Calu3 (cell line): ENCODE measurements at regions not wholly inside any gene's neighbourhood (a gene's known extent, or its start where the extent isn't known, plus 50 kb on each side); places are given as distances from the start of the nearest gene placed in this dataset.

Source experiments
- BruUV-seq: library from RNA; stranded (reverse); fragments of 400-500 nt; replicated peaks from 2 replicates; lab custom pipeline; 2021; lab: Mats Ljungman, UMichigan
- CTCF ChIA-PET: fragments of 300-600 bp; sonication (Branson Sonifier 250); formaldehyde crosslinking; loops from one replicate; lab custom pipeline; 2022; ENCODE audit warnings: antibody characterized with exemption; lab: Charles Lee
- DNase-seq: peaks from one replicate; pipeline ENCODE4 v3.0.0; 2022
- H3K27ac Mint-ChIP-seq: one replicate; pipeline ENCODE4 v1.8.0; 2022; ENCODE audit warnings: mixed read lengths; ENCODE audit not compliant: unreplicated experiment
- H3K27me3 Mint-ChIP-seq: one replicate; pipeline ENCODE4 v1.8.0; 2022; ENCODE audit warnings: mixed read lengths; ENCODE audit not compliant: unreplicated experiment
- H3K36me3 Mint-ChIP-seq: one replicate; pipeline ENCODE4 v1.8.0; 2022; ENCODE audit warnings: mild to moderate bottlenecking, moderate library complexity, mixed read lengths; ENCODE audit not compliant: insufficient read depth, unreplicated experiment
- H3K4me1 Mint-ChIP-seq: one replicate; pipeline ENCODE4 v1.8.0; 2022; ENCODE audit warnings: mild to moderate bottlenecking, low read depth, mixed read lengths; ENCODE audit not compliant: unreplicated experiment
- H3K4me3 Mint-ChIP-seq: one replicate; pipeline ENCODE4 v1.8.0; 2022; ENCODE audit warnings: mild to moderate bottlenecking, low read depth, moderate library complexity, mixed read lengths; ENCODE audit not compliant: unreplicated experiment
- H3K9me3 Mint-ChIP-seq: one replicate; pipeline ENCODE4 v1.8.0; 2022; ENCODE audit warnings: low read depth, mixed read lengths; ENCODE audit not compliant: unreplicated experiment
- intact Hi-C: fragments of 100-400 bp; cut with micrococcal nuclease; formaldehyde crosslinking; loops from one replicate; pipeline ENCODE4 v1.10.0; 2022; ENCODE audit not compliant: unreplicated experiment
- TF ChIP-seq, protein P1 (sequence below): fragments of 200-600 bp; IDR thresholded peaks from one replicate; pipeline ENCODE4 v1.8.0; 2022; ENCODE audit warnings: antibody characterized with exemption; ENCODE audit not compliant: unreplicated experiment

DNA sequence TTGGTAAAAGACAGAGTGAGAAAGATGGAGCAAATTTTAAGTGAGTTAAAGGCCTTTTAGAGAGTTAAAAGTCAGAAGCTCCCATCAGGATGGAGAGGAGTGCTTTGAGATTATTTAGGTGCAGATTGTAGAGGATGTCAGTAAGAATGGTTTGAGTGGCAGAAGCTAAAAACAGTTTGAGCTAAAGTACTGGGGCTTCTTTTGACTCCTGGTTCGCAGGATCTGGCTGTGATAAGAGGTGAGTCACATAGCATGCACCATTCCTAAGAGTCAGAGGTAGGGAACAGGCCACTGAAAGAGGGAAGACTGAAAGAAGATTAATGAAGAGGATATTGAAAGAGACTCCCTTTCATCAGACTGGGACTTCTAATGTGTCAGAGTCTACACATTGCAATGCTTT lies 1047.9 kb upstream of the MAP3K7 start:
- CTCF ChIA-PET: no interaction called here
- no peak overlapping the region for H3K4me3 Mint-ChIP-seq
- peaks cover 16% of the 10 kb centered on the region for H3K4me1 Mint-ChIP-seq
- no peak for DNase-seq
- intact Hi-C loops: no loop called here
- TF ChIP-seq, protein P1, sequence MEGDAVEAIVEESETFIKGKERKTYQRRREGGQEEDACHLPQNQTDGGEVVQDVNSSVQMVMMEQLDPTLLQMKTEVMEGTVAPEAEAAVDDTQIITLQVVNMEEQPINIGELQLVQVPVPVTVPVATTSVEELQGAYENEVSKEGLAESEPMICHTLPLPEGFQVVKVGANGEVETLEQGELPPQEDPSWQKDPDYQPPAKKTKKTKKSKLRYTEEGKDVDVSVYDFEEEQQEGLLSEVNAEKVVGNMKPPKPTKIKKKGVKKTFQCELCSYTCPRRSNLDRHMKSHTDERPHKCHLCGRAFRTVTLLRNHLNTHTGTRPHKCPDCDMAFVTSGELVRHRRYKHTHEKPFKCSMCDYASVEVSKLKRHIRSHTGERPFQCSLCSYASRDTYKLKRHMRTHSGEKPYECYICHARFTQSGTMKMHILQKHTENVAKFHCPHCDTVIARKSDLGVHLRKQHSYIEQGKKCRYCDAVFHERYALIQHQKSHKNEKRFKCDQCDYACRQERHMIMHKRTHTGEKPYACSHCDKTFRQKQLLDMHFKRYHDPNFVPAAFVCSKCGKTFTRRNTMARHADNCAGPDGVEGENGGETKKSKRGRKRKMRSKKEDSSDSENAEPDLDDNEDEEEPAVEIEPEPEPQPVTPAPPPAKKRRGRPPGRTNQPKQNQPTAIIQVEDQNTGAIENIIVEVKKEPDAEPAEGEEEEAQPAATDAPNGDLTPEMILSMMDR: no peak
- no peaks in the 10 kb centered on the region for H3K36me3 Mint-ChIP-seq
- BruUV-seq: no TSS peak
- H3K27ac Mint-ChIP-seq: no peak overlapping the region
- no peaks in the 10 kb centered on the region for H3K27me3 Mint-ChIP-seq
- peaks cover 4% of the 10 kb centered on the region for H3K9me3 Mint-ChIP-seq

DNA sequence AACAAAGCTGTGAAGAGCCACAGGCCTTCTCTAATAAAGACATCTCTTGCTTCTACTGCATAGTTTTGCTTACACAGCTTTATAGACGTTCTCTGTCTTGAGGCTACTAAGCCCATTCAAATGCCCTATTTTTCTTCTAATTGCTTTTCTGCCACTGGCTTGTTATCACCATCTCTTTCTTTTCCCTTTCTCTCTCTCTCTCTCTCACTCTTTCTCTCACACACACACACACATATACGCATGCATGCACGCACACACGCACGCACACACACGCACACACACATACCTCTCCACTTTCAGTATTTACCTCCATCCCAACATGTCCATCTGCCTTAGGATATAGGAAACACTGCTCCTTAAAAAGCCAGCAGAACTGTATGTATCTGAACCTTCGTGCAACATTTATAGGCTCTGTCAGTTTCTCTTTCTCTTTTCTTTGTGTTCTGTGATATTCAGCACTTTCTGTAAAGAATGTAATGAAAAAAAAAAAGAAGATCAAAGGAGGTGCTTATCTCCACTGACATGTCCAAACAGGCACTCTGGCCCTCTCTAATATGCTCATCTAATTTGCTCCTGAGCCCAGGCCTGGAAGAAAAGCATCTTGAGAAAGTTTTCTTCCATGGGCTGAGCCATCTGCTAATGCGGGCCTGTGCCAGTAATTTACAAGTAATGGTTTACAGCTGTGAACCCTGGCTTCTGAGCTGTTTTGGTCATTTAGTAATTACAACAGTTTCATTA lies 1046.7 kb upstream of the MAP3K7 start:
- CTCF ChIA-PET: no interaction called here
- peaks cover 2% of the 10 kb centered on the region for H3K9me3 Mint-ChIP-seq
- no peaks in the 10 kb centered on the region for H3K36me3 Mint-ChIP-seq
- DNase-seq: no peak
- H3K4me3 Mint-ChIP-seq: no peak overlapping the region
- no TSS peak for BruUV-seq
- no peaks in the 10 kb centered on the region for H3K27me3 Mint-ChIP-seq
- intact Hi-C loops: no loop called here
- H3K27ac Mint-ChIP-seq: no peak overlapping the region
- TF ChIP-seq, protein P1: no peak
- H3K4me1 Mint-ChIP-seq: peaks cover 16% of the 10 kb centered on the region

DNA sequence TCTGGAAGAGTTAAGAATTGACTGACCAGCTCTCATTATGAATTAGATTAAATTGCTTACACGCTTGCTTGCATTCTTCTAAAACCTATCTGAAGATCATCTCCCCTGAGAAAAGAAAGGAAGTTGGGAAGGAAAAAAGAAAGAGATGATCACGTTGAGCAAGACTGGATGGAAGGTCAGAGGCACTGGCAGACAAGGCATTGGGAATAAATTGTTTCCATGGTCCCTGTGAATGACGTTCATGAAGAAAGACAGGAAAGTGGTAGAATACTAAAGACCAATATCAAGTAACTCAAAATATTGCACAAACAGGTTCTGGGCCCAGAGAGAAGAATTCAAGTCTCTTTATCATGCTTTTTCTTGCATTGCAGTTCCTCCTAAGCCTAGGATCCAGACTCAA lies 1045.4 kb upstream of the MAP3K7 start:
- H3K9me3 Mint-ChIP-seq: peaks cover 2% of the 10 kb centered on the region
- no peak for DNase-seq
- TF ChIP-seq, protein P1: no peak
- no peak overlapping the region for H3K27ac Mint-ChIP-seq
- H3K4me3 Mint-ChIP-seq: no peak overlapping the region
- peaks cover 16% of the 10 kb centered on the region for H3K4me1 Mint-ChIP-seq
- no peaks in the 10 kb centered on the region for H3K27me3 Mint-ChIP-seq
- no TSS peak for BruUV-seq
- H3K36me3 Mint-ChIP-seq: no peaks in the 10 kb centered on the region
- intact Hi-C loops: no loop called here
- CTCF ChIA-PET: interaction anchor here (0.6 kb wide), 1 partner anchor 115 kb away, joined by 3 read pairs; no protein-coding TSS in a partner anchor

DNA sequence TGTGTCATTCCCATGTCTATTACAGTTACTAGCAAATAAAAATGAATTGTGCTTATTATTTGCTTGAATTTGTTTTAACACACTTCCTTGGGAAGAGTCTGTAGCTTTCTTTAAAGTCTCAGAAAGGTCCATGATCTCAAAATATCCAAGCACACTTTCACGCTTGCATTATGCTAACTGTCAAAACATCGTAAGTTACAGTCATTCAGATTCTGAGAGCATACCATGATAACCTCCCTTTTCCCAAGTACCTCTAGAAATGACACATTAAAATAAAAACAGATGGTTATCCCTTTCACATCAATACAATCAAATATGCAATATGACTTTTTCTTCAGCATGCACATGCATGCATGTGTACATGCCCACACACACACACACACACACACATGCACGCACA lies 1044.4 kb upstream of the MAP3K7 start:
- Mint-ChIP-seq H3K4me1 (peaks cover 16% of the 10 kb centered on the region), H3K27me3 (no peaks in the 10 kb centered on the region), H3K36me3 (no peaks in the 10 kb centered on the region), H3K9me3 (peaks cover 2% of the 10 kb centered on the region), H3K27ac (no peak overlapping the region), H3K4me3 (no peak overlapping the region)
- TF ChIP-seq, protein P1: no peak
- DNase-seq: no peak
- BruUV-seq: no TSS peak
- CTCF ChIA-PET: no interaction called here
- intact Hi-C loops: no loop called here
